GM19395 (cell line): ENCODE measurements at regions not wholly inside any gene's neighbourhood (a gene's known extent, or its start where the extent isn't known, plus 50 kb on each side); places are given as distances from the start of the nearest gene placed in this dataset.

ENCODE experiments used
- ATAC-seq: cut with Tn5 transposase; IDR thresholded peaks from one replicate; pipeline ENCODE4 v1.9.1; 2021; ENCODE audit warnings: mild to moderate bottlenecking, moderate library complexity; ENCODE audit not compliant: unreplicated experiment

GRCh38 chr4:45647823-45648222, 476.0 kb downstream of the GABRG1 start:
- no peak for ATAC-seq

- no peak for ATAC-seq
These were observed 476.8 kb downstream of the GABRG1 start for GRCh38 chr4:45646885-45647590.

GRCh38 chr4:45640281-45640680, 483.6 kb downstream of the GABRG1 start:
- ATAC-seq: no peak

- ATAC-seq: no peak
These were observed 485.2 kb downstream of the GABRG1 start for GRCh38 chr4:45638641-45639040.

- ATAC-seq: no peak
These were observed 487.7 kb downstream of the GABRG1 start for GRCh38 chr4:45636175-45636574.

GRCh38 chr4:45629717-45630116, 494.1 kb downstream of the GABRG1 start:
- no peak for ATAC-seq

- ATAC-seq: no peak
These were observed 501.9 kb downstream of the GABRG1 start for GRCh38 chr4:45621971-45622370.

GRCh38 chr4:45620808-45621207, 503.0 kb downstream of the GABRG1 start:
- ATAC-seq: no peak

GRCh38 chr4:45596379-45597101, 527.3 kb downstream of the GABRG1 start:
- ATAC-seq: no peak

GRCh38 chr4:45580334-45580733, 543.5 kb downstream of the GABRG1 start:
- no peak for ATAC-seq

GRCh38 chr4:45578874-45579273, 545.0 kb downstream of the GABRG1 start:
- no peak for ATAC-seq

GRCh38 chr4:45576275-45576674, 547.6 kb downstream of the GABRG1 start:
- ATAC-seq: no peak

GRCh38 chr4:45569619-45570018, 554.2 kb downstream of the GABRG1 start:
- ATAC-seq: no peak

- ATAC-seq: no peak
These were observed 555.2 kb downstream of the GABRG1 start for GRCh38 chr4:45568694-45569093.

GRCh38 chr4:45566896-45567603, 556.8 kb downstream of the GABRG1 start:
- no peak for ATAC-seq

- ATAC-seq: no peak
These were observed 569.4 kb downstream of the GABRG1 start for GRCh38 chr4:45554423-45554822.

- ATAC-seq: no peak
These were observed 573.0 kb downstream of the GABRG1 start for GRCh38 chr4:45550766-45551366.

- no peak for ATAC-seq
These were observed 584.6 kb downstream of the GABRG1 start for GRCh38 chr4:45539142-45539814.

GRCh38 chr4:45530498-45530897, 593.4 kb downstream of the GABRG1 start:
- no peak for ATAC-seq

GRCh38 chr4:45527160-45527559, 596.7 kb downstream of the GABRG1 start:
- ATAC-seq: no peak

- ATAC-seq: no peak
These were observed 605.0 kb downstream of the GABRG1 start for GRCh38 chr4:45518832-45519231.
